DND-41 (cell line): ENCODE measurements at regions not wholly inside any gene's neighbourhood (a gene's known extent, or its start where the extent isn't known, plus 50 kb on each side); places are given as distances from the start of the nearest gene placed in this dataset.

ENCODE experiments used
- ATAC-seq: fragments of 200-7000 bp; cut with Tn5 transposase; 3 replicates; pipeline ENCODE4 v1.9.1; 2021; ENCODE audit warnings: low read depth; ENCODE audit not compliant: insufficient read depth
- DNase-seq: peaks from one replicate; pipeline ENCODE4 v3.0.0-alpha.2; 2020
- H2AFZ ChIP-seq: 2 replicates; pipeline ENCODE4 v1.6.0; 2012; ENCODE audit warnings: low read depth, low read length
- H3K27ac ChIP-seq: 2 replicates; pipeline ENCODE4 v1.5.1; 2012; ENCODE audit warnings: low read length, inconsistent platforms
- H3K27me3 ChIP-seq: fragments of 200-600 bp; sonication (generic); 2 replicates; pipeline ENCODE4 v1.6.0; 2012; ENCODE audit warnings: low read length, mild to moderate bottlenecking, inconsistent platforms; ENCODE audit not compliant: insufficient read depth, poor library complexity
- H3K36me3 ChIP-seq: 2 replicates; pipeline ENCODE4 v1.5.1; 2012; ENCODE audit warnings: low read length, inconsistent platforms; ENCODE audit not compliant: insufficient read depth
- H3K4me1 ChIP-seq: 2 replicates; pipeline ENCODE4 v1.5.1; 2012; ENCODE audit warnings: mild to moderate bottlenecking, low read length; ENCODE audit not compliant: insufficient read depth
- H3K4me2 ChIP-seq: 2 replicates; pipeline ENCODE4 v1.6.0; 2012; ENCODE audit warnings: mild to moderate bottlenecking, moderate library complexity, low read length, inconsistent platforms; ENCODE audit not compliant: insufficient read depth
- H3K4me3 ChIP-seq, 2 experiments: fragments of 200-600 bp in 1 of 2; shearing (Covaris generic) in 1 of 2; 2 replicates each; pipeline ENCODE4 v1.5.1; 2012 to 2016; ENCODE audit warnings: inconsistent platforms in 2 of 2, low read length in 2 of 2, mild to moderate bottlenecking in 2 of 2, low read depth in 1 of 2, moderate library complexity in 1 of 2
- H3K79me2 ChIP-seq: 2 replicates; pipeline ENCODE4 v1.6.0; 2012; ENCODE audit warnings: low read length, inconsistent platforms; ENCODE audit not compliant: insufficient read depth
- H3K9ac ChIP-seq: 2 replicates; pipeline ENCODE4 v1.6.0; 2012; ENCODE audit warnings: low read depth, mild to moderate bottlenecking, inconsistent platforms, low read length, moderate library complexity
- H3K9me3 ChIP-seq: 2 replicates; pipeline ENCODE4 v1.5.1; 2012; ENCODE audit warnings: low read length, moderate library complexity, mild to moderate bottlenecking, inconsistent platforms; ENCODE audit not compliant: insufficient read depth, severe bottlenecking
- H4K20me1 ChIP-seq: 2 replicates; pipeline ENCODE4 v1.6.0; 2012; ENCODE audit warnings: low read length; ENCODE audit not compliant: insufficient read depth
- CTCF ChIP-seq: IDR thresholded peaks from 2 replicates; pipeline ENCODE4 v1.5.1; 2012; ENCODE audit warnings: borderline replicate concordance, low read length, moderate library complexity, mild to moderate bottlenecking; ENCODE audit not compliant: poor library complexity, severe bottlenecking; ENCODE audit errors: extremely low read depth
- EZH2 ChIP-seq: IDR thresholded peaks from 3 replicates; pipeline ENCODE4 v1.6.1; 2012; ENCODE audit warnings: borderline replicate concordance, low read depth, mild to moderate bottlenecking, moderate library complexity, low read length, inconsistent platforms; ENCODE audit not compliant: severe bottlenecking

- ATAC-seq (no peak), DNase-seq (no peak)
- Histone ChIP-seq H3K4me3 (no peak overlapping the region), H3K4me1 (peaks cover 5% of the 10 kb centered on the region), H3K9ac (no peak overlapping the region), H3K27me3 (no peaks in the 10 kb centered on the region), H3K27ac (no peak overlapping the region), H3K9me3 (no peaks in the 10 kb centered on the region), H2AFZ (no peak overlapping the region), H4K20me1 (0 out of 2 replicates have a peak, but pooled peaks cover 2% of the 10 kb centered on the region), H3K79me2 (no peaks in the 10 kb centered on the region), H3K36me3 (no peaks in the 10 kb centered on the region), H3K4me2 (no peak overlapping the region)
- TF ChIP-seq EZH2 = no peak
- TF ChIP-seq CTCF = no peak
These were observed 205.2 kb downstream of the RHOU start for GRCh38 chr1:228940526-228940925.

- no peak overlapping the region for H2AFZ ChIP-seq
- H3K4me1 ChIP-seq = peaks cover 5% of the 10 kb centered on the region
- DNase-seq (no peak), ATAC-seq (no peak)
- 0 out of 2 replicates have a peak, but pooled peaks cover 2% of the 10 kb centered on the region for H4K20me1 ChIP-seq
- H3K27ac ChIP-seq = no peak overlapping the region
- H3K27me3 ChIP-seq = no peaks in the 10 kb centered on the region
- no peak overlapping the region for H3K4me3 ChIP-seq
- no peaks in the 10 kb centered on the region for H3K9me3 ChIP-seq
- H3K36me3 ChIP-seq = no peaks in the 10 kb centered on the region
- no peaks in the 10 kb centered on the region for H3K79me2 ChIP-seq
- no peak overlapping the region for H3K4me2 ChIP-seq
- H3K9ac ChIP-seq = no peak overlapping the region
- TF ChIP-seq EZH2 = no peak
- TF ChIP-seq CTCF = no peak
These were observed 205.6 kb downstream of the RHOU start for GRCh38 chr1:228940926-228941325.

GRCh38 chr1:228941666-228942065, 206.4 kb downstream of the RHOU start:
- H3K27me3 ChIP-seq = no peaks in the 10 kb centered on the region
- H3K4me3 ChIP-seq = no peak overlapping the region
- no peaks in the 10 kb centered on the region for H3K9me3 ChIP-seq
- H2AFZ ChIP-seq = no peak overlapping the region
- H3K79me2 ChIP-seq = no peaks in the 10 kb centered on the region
- H3K4me2 ChIP-seq = no peak overlapping the region
- H3K9ac ChIP-seq = no peak overlapping the region
- H3K27ac ChIP-seq = no peak overlapping the region
- peaks cover 5% of the 10 kb centered on the region for H3K4me1 ChIP-seq
- no peak for TF ChIP-seq CTCF
- no peak for TF ChIP-seq EZH2
- DNase-seq (no peak), ATAC-seq (no peak)
- H3K36me3 ChIP-seq = no peaks in the 10 kb centered on the region
- H4K20me1 ChIP-seq = 0 out of 2 replicates have a peak, but pooled peaks cover 2% of the 10 kb centered on the region

GRCh38 chr1:228943436-228943835, 208.2 kb downstream of the RHOU start:
- H3K27me3 ChIP-seq = no peaks in the 10 kb centered on the region

More at GRCh38 chr1:228943436-228943835, 208.2 kb downstream of the RHOU start:
- Histone ChIP-seq H3K36me3 (no peaks in the 10 kb centered on the region), H3K9me3 (no peaks in the 10 kb centered on the region), H3K4me3 (no peak overlapping the region), H4K20me1 (0 out of 2 replicates have a peak, but pooled peaks cover 2% of the 10 kb centered on the region), H2AFZ (no peak overlapping the region), H3K4me1 (peaks cover 2% of the 10 kb centered on the region; the same call in 1 of the 2 replicates), H3K4me2 (no peak overlapping the region), H3K79me2 (no peaks in the 10 kb centered on the region), H3K27ac (no peak overlapping the region), H3K9ac (no peak overlapping the region)
- no peak for ATAC-seq
- DNase-seq = no peak
- TF ChIP-seq EZH2 = no peak
